ENCODE measurements at regions not wholly inside any gene's neighbourhood (a gene's known extent, or its start where the extent isn't known, plus 50 kb on each side); places are given as distances from the start of the nearest gene placed in this dataset.
A peak's percentile ranks its signal among the peaks of the same experiment; 100 is the strongest.
"Not testable (repeated sequence)": the region's sequence is repeated elsewhere in the genome, so short reads cannot be mapped to it uniquely, and the experiment has no call there.

DNA sequence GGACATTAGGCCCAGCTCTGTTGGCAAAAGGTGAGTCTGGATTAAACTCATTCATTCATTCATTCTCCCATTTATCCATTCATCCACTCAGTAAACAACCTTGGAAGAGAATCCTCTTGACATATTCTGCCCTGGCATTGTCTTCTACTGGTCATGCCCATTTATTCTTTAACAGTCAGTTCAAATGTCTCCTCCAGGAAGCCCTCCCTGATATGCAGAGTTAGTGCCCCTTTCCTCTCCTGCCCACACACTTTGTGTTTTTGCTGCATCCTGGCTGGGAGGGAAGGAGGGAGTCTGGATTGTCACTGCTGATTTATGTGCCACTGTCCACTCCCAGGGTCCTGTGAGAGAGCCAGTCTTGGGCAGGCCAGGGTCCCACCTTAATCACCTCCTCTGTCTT lies 600.3 kb downstream of the MATN1 start:
- DNase-seq (ENCODE audit: low read depth in 3 of 3, low spot score in 2 of 3), result no peak

DNA sequence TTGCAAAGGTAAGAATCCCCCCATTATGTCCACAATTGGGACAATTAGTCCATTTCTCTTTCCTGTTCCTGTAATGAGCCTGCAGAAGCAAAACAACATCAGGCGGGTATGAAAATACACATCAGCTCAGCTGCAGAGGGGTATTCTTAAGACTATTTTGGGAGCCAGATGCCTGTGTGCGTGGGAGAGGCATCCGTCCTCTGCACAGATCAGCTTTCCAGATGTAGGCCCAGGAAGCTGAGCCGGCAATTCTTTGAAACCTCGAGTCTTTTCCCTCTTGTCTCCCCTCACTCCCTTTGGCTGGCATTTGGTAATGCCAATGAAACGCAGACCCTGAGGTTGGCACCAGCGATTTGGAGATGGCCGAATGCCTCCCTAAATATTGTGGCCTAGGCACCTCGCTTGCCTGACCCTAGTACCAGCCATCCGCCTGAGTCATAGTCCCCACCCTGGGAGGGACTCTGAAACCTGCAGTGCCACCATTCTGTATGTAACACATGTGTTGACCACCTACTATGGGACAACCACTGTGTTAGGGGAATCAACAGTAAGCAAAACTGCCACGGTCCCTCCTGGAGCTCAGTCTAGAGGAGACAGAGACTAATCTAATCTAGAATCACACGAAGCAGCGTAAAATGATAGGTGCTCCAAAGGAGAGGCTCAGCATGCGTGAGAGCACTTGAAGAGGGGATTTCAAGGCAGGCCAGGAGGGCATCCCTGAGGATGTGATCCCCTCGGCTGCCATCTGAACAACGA lies 603.0 kb downstream of the MATN1 start:
- DNase-seq (ENCODE audit: low read depth in 3 of 3, low spot score in 2 of 3), result peak in 1 of 3 donors; percentile 16

GRCh38 chr1:30117685-30118084 lies 605.7 kb downstream of the MATN1 start:
- DNase-seq (ENCODE audit: low read depth in 3 of 3, low spot score in 2 of 3), result no peak

- DNase-seq (ENCODE audit: low read depth in 3 of 3, low spot score in 2 of 3), result no peak
These were observed 612.0 kb downstream of the MATN1 start for GRCh38 chr1:30111431-30111830.

GRCh38 chr1:30110846-30111245 lies 612.5 kb downstream of the MATN1 start:
- DNase-seq (ENCODE audit: low read depth in 3 of 3, low spot score in 2 of 3), result no peak

- DNase-seq (ENCODE audit: low read depth in 3 of 3, low spot score in 2 of 3), result no peak
These were observed 613.5 kb downstream of the MATN1 start for GRCh38 chr1:30109853-30110252.

DNA sequence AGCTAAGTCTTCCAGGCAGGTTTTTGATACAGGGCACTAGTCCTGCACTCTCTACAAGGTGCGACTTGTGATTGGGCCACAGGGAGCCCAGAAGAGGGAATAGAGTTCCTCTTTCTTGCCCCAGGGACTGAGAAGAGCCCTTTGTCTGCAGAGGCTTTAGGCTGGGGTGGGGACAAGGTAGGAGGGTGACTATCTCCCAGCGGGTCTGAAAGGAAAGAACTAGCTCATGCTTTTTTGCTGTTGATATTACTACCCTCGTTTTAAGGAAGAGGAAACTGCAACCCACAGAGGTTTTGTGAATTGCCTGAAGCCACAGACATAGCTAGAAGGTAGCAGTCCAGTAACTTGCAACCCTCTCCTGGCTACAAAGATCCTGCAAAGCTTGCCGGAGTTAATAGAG lies 615.2 kb downstream of the MATN1 start:
- no peak for DNase-seq (ENCODE audit: low read depth in 3 of 3, low spot score in 2 of 3)

DNA sequence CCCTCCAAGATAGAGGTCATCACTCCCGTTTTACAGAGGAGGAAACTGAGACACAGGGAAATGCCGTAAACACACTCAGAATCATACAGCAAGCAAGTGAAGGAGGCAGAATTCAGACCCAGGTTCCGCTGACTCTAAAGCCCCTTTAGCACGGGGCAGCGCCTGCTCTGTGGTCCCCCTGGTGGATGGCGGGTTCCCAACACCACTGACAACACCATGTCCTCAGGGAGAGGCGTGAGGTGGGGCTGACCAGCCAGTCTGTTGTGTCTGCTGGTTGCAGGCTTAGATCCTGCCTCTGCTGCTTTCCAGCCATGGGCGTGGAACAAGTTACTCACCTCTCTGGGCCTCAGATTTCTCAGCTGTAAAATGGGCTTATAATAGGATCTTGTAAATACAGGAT lies 617.3 kb downstream of the MATN1 start:
- DNase-seq (ENCODE audit: low read depth in 3 of 3, low spot score in 2 of 3), result no peak

- DNase-seq (ENCODE audit: low read depth in 3 of 3, low spot score in 2 of 3), result no peak
These were observed 618.8 kb downstream of the MATN1 start for GRCh38 chr1:30104551-30104950.

DNA sequence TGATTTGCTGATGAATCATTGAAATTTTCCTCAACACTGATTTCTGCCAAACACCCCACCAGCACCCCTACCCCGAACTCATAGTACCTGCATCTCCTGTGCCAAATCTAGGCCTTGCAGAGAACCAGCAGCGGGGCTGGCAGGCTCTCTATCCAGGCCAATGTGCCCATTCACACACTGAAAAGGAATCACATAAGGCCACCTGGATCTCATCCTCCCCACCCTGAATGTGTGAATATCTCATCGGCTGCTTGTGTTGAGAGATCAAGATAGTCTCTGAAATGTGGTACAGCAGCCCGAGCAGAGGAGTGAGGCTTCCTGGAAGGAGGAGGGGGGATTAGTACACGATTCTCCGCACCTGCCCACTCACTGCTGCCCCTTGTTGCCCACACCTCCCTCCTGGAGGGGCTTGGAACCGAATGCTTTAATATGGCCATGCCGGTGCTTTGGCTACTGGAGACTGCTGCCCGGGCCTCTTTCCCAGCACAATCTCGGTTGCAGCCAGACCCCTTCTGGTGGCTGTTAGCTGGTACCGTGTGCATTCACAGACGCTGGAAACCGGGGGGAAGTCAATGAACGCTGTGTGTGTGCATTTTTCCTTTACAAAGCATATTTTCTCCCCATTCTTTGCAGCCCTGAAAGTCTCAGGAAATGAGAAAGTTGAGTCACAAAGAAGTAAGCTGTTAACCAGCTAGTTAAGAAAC lies 619.5 kb downstream of the MATN1 start:
- DNase-seq (ENCODE audit: low read depth in 3 of 3, low spot score in 2 of 3), result no peak

GRCh38 chr1:30102605-30103004 lies 620.8 kb downstream of the MATN1 start:
- no peak for DNase-seq (ENCODE audit: low read depth in 3 of 3, low spot score in 2 of 3)

DNA sequence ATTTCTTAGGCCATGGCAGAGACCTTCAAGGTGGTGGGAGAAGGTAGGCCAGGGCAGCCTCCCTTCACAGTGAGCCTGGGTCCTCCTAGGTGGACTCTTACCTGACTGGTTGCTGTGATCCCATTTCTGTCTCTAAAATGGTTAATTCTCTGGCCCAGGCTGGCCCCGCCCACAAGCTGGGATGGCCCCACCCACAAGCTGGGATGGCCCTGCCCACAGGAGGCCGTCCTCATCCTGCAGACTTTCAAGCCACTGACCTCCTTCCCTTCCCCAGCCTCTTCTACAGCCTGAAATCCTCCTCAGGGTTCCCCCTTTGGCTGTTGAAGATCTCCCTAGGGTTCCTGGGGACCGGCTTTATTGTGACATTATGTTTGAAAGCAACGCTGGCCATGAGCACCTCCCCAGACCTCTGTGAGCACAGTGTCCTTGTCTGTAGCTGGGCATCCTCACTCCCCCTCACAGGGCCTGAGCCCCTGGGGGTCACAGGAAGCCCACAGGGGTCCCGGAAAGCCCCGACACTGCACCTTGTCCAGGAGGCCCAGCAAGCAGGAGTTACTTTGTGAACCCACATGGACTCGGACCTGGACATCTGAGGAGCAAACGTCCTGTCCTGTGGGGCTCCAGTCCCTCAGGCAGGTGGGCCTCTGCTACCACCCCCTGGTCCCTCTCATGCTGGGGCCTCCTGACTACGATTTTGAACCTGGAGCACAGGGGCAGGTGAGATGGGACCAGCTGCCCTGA lies 621.7 kb downstream of the MATN1 start:
- DNase-seq (ENCODE audit: low read depth in 3 of 3, low spot score in 2 of 3), result no peak

GRCh38 chr1:30101016-30101415 lies 622.4 kb downstream of the MATN1 start:
- no peak for DNase-seq (ENCODE audit: low read depth in 3 of 3, low spot score in 2 of 3)

DNA sequence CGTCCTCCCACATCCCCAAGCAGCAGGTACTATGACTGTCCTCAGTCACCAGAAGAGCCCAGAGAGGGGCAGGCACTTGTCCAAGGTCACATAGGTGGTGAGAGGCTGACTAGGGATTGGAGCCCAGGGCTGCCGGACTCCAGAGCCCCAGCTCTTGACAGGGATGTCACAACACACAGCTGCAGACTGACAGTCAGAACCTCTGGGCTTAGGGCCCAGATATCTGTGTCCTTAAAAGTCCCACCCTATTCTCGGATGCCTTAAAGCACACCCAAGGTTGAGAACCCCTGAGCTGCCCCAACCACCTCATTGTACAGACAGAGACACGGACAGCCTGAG lies 622.9 kb downstream of the MATN1 start:
- no peak for DNase-seq (ENCODE audit: low read depth in 3 of 3, low spot score in 2 of 3)

- no peak for DNase-seq (ENCODE audit: low read depth in 3 of 3, low spot score in 2 of 3)
These were observed 623.5 kb downstream of the MATN1 start for GRCh38 chr1:30099587-30100523.

DNA sequence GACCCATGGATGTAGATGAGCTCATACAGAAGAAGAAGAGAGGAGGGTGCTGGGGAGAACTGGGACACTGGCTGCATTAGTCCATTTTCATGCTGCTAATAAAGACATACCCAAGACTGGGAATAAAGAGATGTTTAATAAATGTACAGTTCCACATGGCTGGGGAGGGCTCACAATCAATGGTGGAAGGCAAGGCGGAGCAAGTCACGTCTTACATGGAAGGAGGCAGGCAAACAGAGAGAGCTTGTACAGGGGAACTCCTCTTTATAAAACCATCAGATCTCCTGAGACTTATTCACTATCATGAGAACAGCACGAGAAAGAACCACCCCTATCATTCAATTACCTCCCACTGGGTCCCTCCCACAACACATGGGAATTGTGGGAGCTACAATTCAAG lies 625.5 kb downstream of the MATN1 start:
- DNase-seq (ENCODE audit: low read depth in 3 of 3, low spot score in 2 of 3), result not testable (repeated sequence)

- no peak for DNase-seq (ENCODE audit: low read depth in 3 of 3, low spot score in 2 of 3)
These were observed 627.8 kb downstream of the MATN1 start for GRCh38 chr1:30095451-30096025.

- no peak for DNase-seq (ENCODE audit: low read depth in 3 of 3, low spot score in 2 of 3)
These were observed 628.3 kb downstream of the MATN1 start for GRCh38 chr1:30095051-30095450.

- no peak for DNase-seq (ENCODE audit: low read depth in 3 of 3, low spot score in 2 of 3)
These were observed 631.1 kb downstream of the MATN1 start for GRCh38 chr1:30092051-30092858.
